Gastroesophageal sphincter (tissue), 3 donors: ENCODE measurements at regions not wholly inside any gene's neighbourhood (a gene's known extent, or its start where the extent isn't known, plus 50 kb on each side); places are given as distances from the start of the nearest gene placed in this dataset.

Source experiments
- CTCF ChIP-seq, 4 experiments: fragments of 200-600 bp in 2 of 4; fragments of 450-650 bp in 2 of 4; sonication (generic) in 1 of 4; IDR thresholded peaks; one replicate each; pipeline ENCODE4 v1.5.1; 2017 to 2019; ENCODE audit warnings: antibody characterized with exemption in 4 of 4, mild to moderate bottlenecking in 2 of 4, moderate library complexity in 2 of 4
- POLR2A ChIP-seq, 2 donors: fragments of 450-650 bp; IDR thresholded peaks; one replicate each; pipeline ENCODE4 v1.6.1; 2017; ENCODE audit warnings: antibody characterized with exemption in 2 of 2, mild to moderate bottlenecking in 2 of 2, moderate library complexity in 1 of 2
- POLR2AphosphoS5 ChIP-seq: sonication (generic); formaldehyde crosslinking; IDR thresholded peaks from one replicate; pipeline ENCODE4 v1.6.1; 2017; ENCODE audit warnings: antibody characterized with exemption

DNA sequence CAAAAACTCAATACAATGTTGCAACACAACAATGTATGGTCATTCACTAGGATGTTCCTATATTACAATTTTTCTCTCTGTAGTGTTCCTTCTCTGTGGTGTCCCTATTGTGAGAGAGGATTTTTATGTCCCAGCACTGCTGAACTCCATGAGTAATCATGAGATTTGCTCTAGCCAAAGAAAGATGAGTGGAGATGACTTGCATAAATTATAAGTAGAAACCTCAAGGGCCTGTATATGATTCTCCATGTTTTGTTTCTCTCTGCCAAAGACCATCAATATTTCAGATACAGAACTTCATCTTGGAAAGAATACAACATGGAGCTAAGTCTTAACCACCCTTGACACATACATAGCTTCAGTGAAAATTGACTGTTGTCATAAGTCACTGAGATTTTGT is 579.1 kb downstream of the TMTC2 start:
- no peak for TF ChIP-seq CTCF (IDR thresholded peaks at IDR 0.05)
- TF ChIP-seq POLR2A (IDR thresholded peaks at IDR 0.05), result no peak
- TF ChIP-seq POLR2AphosphoS5, result no peak
